Erythroblast (primary cell): ENCODE measurements at regions not wholly inside any gene's neighbourhood (a gene's known extent, or its start where the extent isn't known, plus 50 kb on each side); places are given as distances from the start of the nearest gene placed in this dataset.
"Not testable (repeated sequence)": the region's sequence is repeated elsewhere in the genome, so short reads cannot be mapped to it uniquely, and the experiment has no call there.

ENCODE experiments used
- GATA1 ChIP-seq: IDR thresholded peaks from 2 replicates; pipeline ENCODE4 v1.6.1; 2011; ENCODE audit warnings: low read depth, mild to moderate bottlenecking, control low read depth, low read length, moderate library complexity
- POLR2A ChIP-seq: IDR thresholded peaks from 2 replicates; pipeline ENCODE4 v1.6.1; 2011; ENCODE audit warnings: mild to moderate bottlenecking, low read length

GRCh38 chr12:59395310-59395709 is 200.5 kb upstream of the SLC16A7 start:
- TF ChIP-seq POLR2A, GATA1: not testable (repeated sequence)
